Neural cell (in vitro differentiated cells): ENCODE measurements at regions not wholly inside any gene's neighbourhood (a gene's known extent, or its start where the extent isn't known, plus 50 kb on each side); places are given as distances from the start of the nearest gene placed in this dataset.

ENCODE experiments used
- H2AFZ ChIP-seq: fragments of 200-600, 300-800 bp; sonication (generic), shearing (Covaris generic); 2 replicates; pipeline ENCODE4 v1.6.0; 2014; ENCODE audit warnings: low read depth, mild to moderate bottlenecking, antibody characterized with exemption, low read length, moderate library complexity
- H3F3A ChIP-seq: fragments of 200-600 bp; shearing (Covaris generic); 2 replicates; pipeline ENCODE4 v1.6.1; 2016; ENCODE audit warnings: mild to moderate bottlenecking, moderate library complexity, mixed read lengths, antibody characterized with exemption, low read length; ENCODE audit not compliant: insufficient read depth, poor library complexity, severe bottlenecking
- H3K27ac ChIP-seq: fragments of 200-600, 300-800 bp; sonication (generic), shearing (Covaris generic); 2 replicates; pipeline ENCODE4 v1.5.1; 2014; ENCODE audit warnings: mild to moderate bottlenecking, low read length, moderate library complexity
- H3K27me3 ChIP-seq: fragments of 300-800, 200-600 bp; sonication (generic), shearing (Covaris generic); 2 replicates; pipeline ENCODE4 v1.6.0; 2014; ENCODE audit warnings: mild to moderate bottlenecking, low read depth, low read length, moderate library complexity; ENCODE audit not compliant: insufficient read depth
- H3K36me3 ChIP-seq: fragments of 300-800, 200-600 bp; sonication (generic), shearing (Covaris generic); 2 replicates; pipeline ENCODE4 v1.5.1; 2014; ENCODE audit warnings: mild to moderate bottlenecking, antibody characterized with exemption, low read length, moderate library complexity; ENCODE audit not compliant: insufficient read depth
- H3K4me2 ChIP-seq: fragments of 300-800, 200-600 bp; sonication (generic), shearing (Covaris generic); 2 replicates; pipeline ENCODE4 v1.6.0; 2014; ENCODE audit warnings: mild to moderate bottlenecking, low read length
- H3K4me3 ChIP-seq: fragments of 300-800, 200-600 bp; sonication (generic), shearing (Covaris generic); 2 replicates; pipeline ENCODE4 v1.5.1; 2014; ENCODE audit warnings: mild to moderate bottlenecking, low read length, moderate library complexity
- H3K79me2 ChIP-seq: fragments of 200-600 bp; shearing (Covaris generic); replicated peaks from 2 replicates; pipeline ENCODE4 v1.6.0; 2014; ENCODE audit warnings: mild to moderate bottlenecking, low read length, moderate library complexity; ENCODE audit not compliant: insufficient read depth
- H3K9ac ChIP-seq: fragments of 300-800, 200-600 bp; sonication (generic), shearing (Covaris generic); 2 replicates; pipeline ENCODE4 v1.6.1; 2016; ENCODE audit warnings: mild to moderate bottlenecking, low read length, mixed read lengths
- H3K9me2 ChIP-seq: fragments of 200-600 bp; shearing (Covaris generic); 2 replicates; pipeline ENCODE4 v1.6.1; 2016; ENCODE audit warnings: mild to moderate bottlenecking, low read length, mixed read lengths; ENCODE audit not compliant: insufficient read depth
- H3K9me3 ChIP-seq: fragments of 200-600, 300-800 bp; sonication (generic), shearing (Covaris generic); 2 replicates; pipeline ENCODE4 v1.6.1; 2016; ENCODE audit warnings: mild to moderate bottlenecking, mixed run types, low read length, moderate library complexity, mixed read lengths
- H4K20me1 ChIP-seq: fragments of 200-600 bp; shearing (Covaris generic); 2 replicates; pipeline ENCODE4 v1.6.1; 2016; ENCODE audit warnings: mild to moderate bottlenecking, mixed run types; ENCODE audit not compliant: insufficient read depth
- CTCF ChIP-seq: fragments of 450-650 bp; IDR thresholded peaks from 2 replicates; pipeline ENCODE4 v1.5.1; 2014; ENCODE audit warnings: antibody characterized with exemption, mild to moderate bottlenecking, moderate library complexity; ENCODE audit not compliant: poor library complexity, severe bottlenecking
- EP300 ChIP-seq: fragments of 450-650 bp; conservative IDR thresholded peaks from 2 replicates; pipeline ENCODE4 v1.6.1; 2014; ENCODE audit warnings: antibody characterized with exemption, mild to moderate bottlenecking, moderate library complexity; ENCODE audit not compliant: poor library complexity, severe bottlenecking
- EZH2 ChIP-seq: fragments of 200-600, 300-800 bp; shearing (Covaris generic), sonication (generic); IDR thresholded peaks from 2 replicates; pipeline ENCODE4 v1.6.1; 2014; ENCODE audit warnings: antibody characterized with exemption, low read length, borderline replicate concordance, mild to moderate bottlenecking; ENCODE audit not compliant: insufficient read depth, poor library complexity, severe bottlenecking
- MXI1 ChIP-seq: fragments of 450-650 bp; conservative IDR thresholded peaks from 2 replicates; pipeline ENCODE4 v1.6.1; 2014; ENCODE audit warnings: antibody characterized with exemption, mild to moderate bottlenecking; ENCODE audit not compliant: poor library complexity, severe bottlenecking
- POLR2AphosphoS5 ChIP-seq: IDR thresholded peaks from 2 replicates; pipeline ENCODE4 v1.6.1; 2012
- RAD21 ChIP-seq: fragments of 450-650 bp; conservative IDR thresholded peaks from 2 replicates; pipeline ENCODE4 v1.6.1; 2014; ENCODE audit warnings: antibody characterized with exemption, mild to moderate bottlenecking, moderate library complexity
- REST ChIP-seq: IDR thresholded peaks from 2 replicates; pipeline ENCODE4 v1.6.1; 2012; ENCODE audit warnings: borderline replicate concordance
- SMC3 ChIP-seq: fragments of 450-650 bp; conservative IDR thresholded peaks from 2 replicates; pipeline ENCODE4 v1.6.1; 2014; ENCODE audit warnings: antibody characterized with exemption, mild to moderate bottlenecking, moderate library complexity; ENCODE audit not compliant: poor library complexity
- TAF1 ChIP-seq: IDR thresholded peaks from 2 replicates; pipeline ENCODE4 v1.6.1; 2012; ENCODE audit warnings: low read depth

- H2AFZ ChIP-seq, result no peak overlapping the region
- H3K9me3 ChIP-seq, result no peaks in the 10 kb centered on the region
- H3K79me2 ChIP-seq, result no peaks in the 10 kb centered on the region
- H3F3A ChIP-seq, result no peaks in the 10 kb centered on the region
- H3K9me2 ChIP-seq, result no peaks in the 10 kb centered on the region
- no peak overlapping the region for H3K4me2 ChIP-seq
- H3K27ac ChIP-seq, result no peak overlapping the region
- no peaks in the 10 kb centered on the region for H3K36me3 ChIP-seq
- H4K20me1 ChIP-seq, result no peaks in the 10 kb centered on the region
- TF ChIP-seq TAF1 (no peak), EZH2 (no peak), EP300 (no peak), POLR2AphosphoS5 (no peak), MXI1 (no peak), RAD21 (no peak), CTCF (no peak), REST (no peak), SMC3 (no peak)
- H3K27me3 ChIP-seq, result no peaks in the 10 kb centered on the region
- no peak overlapping the region for H3K9ac ChIP-seq
- no peak overlapping the region for H3K4me3 ChIP-seq
Observed at GRCh38 chr21:16040601-16041000, 310.8 kb downstream of the USP25 start.

GRCh38 chr21:16044676-16045075 lies 314.9 kb downstream of the USP25 start:
- no peak overlapping the region for H3K4me3 ChIP-seq
- H3F3A ChIP-seq, result no peaks in the 10 kb centered on the region
- H3K27ac ChIP-seq, result no peak overlapping the region
- no peak overlapping the region for H3K9ac ChIP-seq
- H3K27me3 ChIP-seq, result no peaks in the 10 kb centered on the region
- no peaks in the 10 kb centered on the region for H3K36me3 ChIP-seq
- H3K4me2 ChIP-seq, result no peak overlapping the region
- H3K9me2 ChIP-seq, result no peaks in the 10 kb centered on the region
- TF ChIP-seq SMC3 (no peak), POLR2AphosphoS5 (no peak), TAF1 (no peak), EZH2 (no peak), EP300 (no peak), RAD21 (no peak)
- no peak overlapping the region for H2AFZ ChIP-seq
- H4K20me1 ChIP-seq, result no peaks in the 10 kb centered on the region
- H3K79me2 ChIP-seq, result no peaks in the 10 kb centered on the region
- H3K9me3 ChIP-seq, result no peaks in the 10 kb centered on the region
